ENCODE measurements at regions not wholly inside any gene's neighbourhood (a gene's known extent, or its start where the extent isn't known, plus 50 kb on each side); places are given as distances from the start of the nearest gene placed in this dataset.

DNA sequence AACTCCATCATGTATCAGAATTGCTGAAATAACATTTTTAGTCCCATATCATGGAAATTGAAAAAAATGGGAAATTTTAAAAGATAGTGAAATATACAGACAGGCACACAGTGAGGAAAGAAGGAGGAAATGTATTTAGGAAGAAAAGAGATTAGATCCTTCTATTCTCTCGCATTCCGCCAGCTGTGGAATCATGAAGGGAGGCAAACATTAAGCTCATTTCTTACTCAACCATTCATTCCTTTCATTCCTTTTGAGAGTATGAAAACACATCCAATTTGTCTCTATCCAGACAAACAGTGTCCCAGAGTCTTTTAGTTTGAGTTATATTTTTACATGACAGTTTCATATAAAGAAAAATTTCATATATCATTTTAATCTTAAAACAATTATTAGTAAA, 52.5 kb upstream of the KCNMB2 start:
- no peak for DNase-seq (ENCODE audit: low read depth in 1 of 2, low spot score in 1 of 2)

DNA sequence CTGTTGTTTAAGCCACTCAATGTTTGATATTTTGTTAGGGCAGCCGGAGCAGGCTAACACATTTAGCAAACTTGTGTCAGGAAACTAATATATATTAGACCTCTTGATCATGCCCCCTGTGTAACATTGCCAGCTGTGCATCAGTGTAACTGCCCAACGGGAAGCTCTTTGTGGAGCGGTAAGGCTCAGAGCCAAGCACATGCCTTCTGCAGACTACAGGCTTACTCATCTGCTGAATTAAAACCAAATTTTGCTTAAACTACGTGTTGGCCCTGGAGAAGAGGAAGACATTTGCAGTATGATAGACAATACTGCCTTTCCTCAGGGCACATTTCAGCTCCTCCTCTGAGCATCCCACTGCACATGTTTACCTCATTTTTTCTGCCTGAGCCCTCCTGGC, 50.5 kb upstream of the KCNMB2 start:
- DNase-seq (ENCODE audit: low read depth in 1 of 2, low spot score in 1 of 2) = no peak
